ENCODE measurements at regions not wholly inside any gene's neighbourhood (a gene's known extent, or its start where the extent isn't known, plus 50 kb on each side); places are given as distances from the start of the nearest gene placed in this dataset.

DNA sequence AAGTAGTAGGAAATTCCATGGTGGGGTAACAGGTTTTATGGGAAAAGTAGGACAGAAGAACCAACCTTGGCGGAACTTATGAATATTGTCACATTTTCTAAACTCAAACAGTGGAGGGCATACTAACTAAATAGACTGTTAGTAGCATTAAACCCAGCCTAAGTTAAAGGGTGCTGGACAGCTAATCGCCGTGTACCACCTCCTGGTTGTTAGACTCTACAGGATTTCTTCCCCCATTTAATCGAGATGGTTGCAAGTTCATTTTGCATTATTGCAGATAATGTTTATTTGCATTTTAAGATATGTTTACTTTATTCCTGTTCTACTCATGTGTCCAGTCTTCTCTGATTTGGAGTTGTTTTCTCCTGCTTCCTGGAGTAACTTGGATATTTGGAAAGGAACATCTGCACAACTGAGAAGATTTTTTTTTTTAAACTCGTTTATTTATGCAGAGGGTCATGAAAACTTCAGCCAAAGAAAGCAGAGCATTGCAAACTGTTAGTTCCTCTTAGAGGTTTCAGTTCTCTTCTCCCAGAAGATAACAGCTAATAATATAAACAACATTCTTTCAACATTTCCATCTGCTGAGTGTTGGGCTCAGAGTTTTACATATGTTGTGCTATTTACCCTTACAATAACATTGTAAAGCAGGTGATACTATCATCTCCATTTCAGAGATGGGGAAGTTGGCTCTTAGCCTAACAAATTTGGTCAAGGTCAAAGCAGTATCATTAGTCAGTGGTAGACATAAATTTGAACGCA, 51.5 kb upstream of the TBC1D9 start:
- TF ChIP-seq, protein P1, sequence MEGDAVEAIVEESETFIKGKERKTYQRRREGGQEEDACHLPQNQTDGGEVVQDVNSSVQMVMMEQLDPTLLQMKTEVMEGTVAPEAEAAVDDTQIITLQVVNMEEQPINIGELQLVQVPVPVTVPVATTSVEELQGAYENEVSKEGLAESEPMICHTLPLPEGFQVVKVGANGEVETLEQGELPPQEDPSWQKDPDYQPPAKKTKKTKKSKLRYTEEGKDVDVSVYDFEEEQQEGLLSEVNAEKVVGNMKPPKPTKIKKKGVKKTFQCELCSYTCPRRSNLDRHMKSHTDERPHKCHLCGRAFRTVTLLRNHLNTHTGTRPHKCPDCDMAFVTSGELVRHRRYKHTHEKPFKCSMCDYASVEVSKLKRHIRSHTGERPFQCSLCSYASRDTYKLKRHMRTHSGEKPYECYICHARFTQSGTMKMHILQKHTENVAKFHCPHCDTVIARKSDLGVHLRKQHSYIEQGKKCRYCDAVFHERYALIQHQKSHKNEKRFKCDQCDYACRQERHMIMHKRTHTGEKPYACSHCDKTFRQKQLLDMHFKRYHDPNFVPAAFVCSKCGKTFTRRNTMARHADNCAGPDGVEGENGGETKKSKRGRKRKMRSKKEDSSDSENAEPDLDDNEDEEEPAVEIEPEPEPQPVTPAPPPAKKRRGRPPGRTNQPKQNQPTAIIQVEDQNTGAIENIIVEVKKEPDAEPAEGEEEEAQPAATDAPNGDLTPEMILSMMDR (IDR thresholded peaks at IDR 0.05), result no peak
- TF ChIP-seq POLR2A (IDR thresholded peaks at IDR 0.05), result no peak
- no peak for TF ChIP-seq EP300 (IDR thresholded peaks at IDR 0.05)
